Activated effector memory CD4-positive, alpha-beta T cell treated with anti-CD3 and anti-CD28 coated beads, Interleukin-2, amount 50 U/mL, for 16 hours (primary cell): ENCODE measurements at regions not wholly inside any gene's neighbourhood (a gene's known extent, or its start where the extent isn't known, plus 50 kb on each side); places are given as distances from the start of the nearest gene placed in this dataset.
"Not testable (repeated sequence)": the region's sequence is repeated elsewhere in the genome, so short reads cannot be mapped to it uniquely, and the experiment has no call there.

ENCODE experiments used
- DNase-seq: peaks from one replicate; pipeline ENCODE4 v3.0.0-alpha.2; 2020

GRCh38 chr13:58655086-58655485 is 1023.5 kb downstream of the PCDH17 start:
- no peak for DNase-seq

- no peak for DNase-seq
Measured at GRCh38 chr13:58660826-58661225, 1029.3 kb downstream of the PCDH17 start.

DNA sequence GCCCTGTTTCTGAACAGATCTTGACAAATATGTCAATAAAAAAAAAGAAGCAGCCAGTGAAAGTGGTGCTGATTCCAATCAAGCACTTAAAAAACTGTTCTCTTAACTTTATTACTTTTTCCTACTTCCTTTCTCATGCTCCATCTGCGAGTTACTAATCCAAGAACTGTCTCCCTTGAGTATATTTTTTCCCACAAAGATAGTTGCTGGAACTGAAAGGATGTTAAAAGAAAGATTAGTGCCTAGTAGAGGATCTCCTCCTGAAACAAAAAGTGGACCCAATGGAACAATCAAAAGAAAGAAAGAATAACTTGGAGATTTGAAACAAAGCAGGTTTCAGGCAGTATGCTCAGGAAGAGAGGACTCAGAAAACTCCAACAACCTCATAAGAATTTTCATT is 1034.8 kb downstream of the PCDH17 start:
- DNase-seq = no peak

GRCh38 chr13:58667096-58667495 is 1035.6 kb downstream of the PCDH17 start:
- no peak for DNase-seq

DNA sequence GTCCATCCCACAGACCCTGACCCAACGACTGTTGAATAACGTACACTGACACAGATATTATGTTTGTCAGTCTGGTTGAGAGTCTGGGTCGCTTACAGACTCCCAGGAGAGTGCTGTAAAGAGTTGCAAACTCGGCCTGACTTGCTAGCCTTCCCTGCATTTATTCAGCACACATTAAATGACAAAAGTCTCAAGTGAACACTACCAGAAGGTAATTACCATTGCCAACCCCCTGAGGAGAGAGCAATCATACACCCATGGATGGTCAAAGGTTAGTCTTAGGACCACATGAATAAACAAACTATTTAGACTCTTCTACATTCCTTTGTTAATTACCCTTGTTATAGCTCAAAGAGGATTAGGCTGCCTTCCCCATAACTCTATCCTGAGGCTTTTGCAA is 1048.6 kb downstream of the PCDH17 start:
- no peak for DNase-seq

GRCh38 chr13:58682616-58683015 is 1051.1 kb downstream of the PCDH17 start:
- DNase-seq = no peak

DNA sequence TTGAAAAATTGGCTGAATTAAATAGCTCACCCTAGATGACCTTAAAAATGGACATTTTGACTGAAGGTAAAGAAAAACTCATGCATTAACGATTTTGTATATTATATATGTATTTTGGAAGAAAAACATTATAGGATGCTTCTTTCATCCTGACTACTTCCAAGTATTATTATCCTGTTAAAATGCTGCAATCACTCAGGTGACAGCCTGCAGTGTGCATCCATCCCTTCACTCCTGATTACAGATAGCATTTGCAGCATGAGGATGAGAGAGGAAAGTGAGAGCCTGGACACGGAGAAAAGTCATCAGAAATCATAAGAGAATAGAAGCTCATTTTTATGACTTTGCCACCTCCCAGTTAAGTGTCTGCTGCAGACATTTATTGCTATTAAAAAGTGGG is 1055.6 kb downstream of the PCDH17 start:
- DNase-seq = no peak

DNA sequence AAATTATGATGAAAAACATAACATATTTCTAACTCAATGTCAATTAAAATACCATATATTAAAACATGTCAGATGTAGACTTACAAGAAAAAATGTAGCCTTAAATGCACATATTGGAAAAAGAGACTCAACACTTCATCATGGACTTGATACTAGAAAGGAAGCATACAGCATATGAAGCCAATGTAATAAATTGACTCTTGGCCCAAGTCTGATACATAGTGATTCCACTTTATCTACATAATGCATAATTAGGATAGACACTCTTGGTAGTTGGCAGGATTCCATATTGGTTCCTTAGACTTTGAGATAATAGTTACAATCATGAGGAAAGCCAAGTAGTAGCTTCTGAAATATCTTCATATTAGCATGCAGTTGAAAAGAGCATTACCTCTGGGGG is 1067.0 kb downstream of the PCDH17 start:
- DNase-seq = no peak

DNA sequence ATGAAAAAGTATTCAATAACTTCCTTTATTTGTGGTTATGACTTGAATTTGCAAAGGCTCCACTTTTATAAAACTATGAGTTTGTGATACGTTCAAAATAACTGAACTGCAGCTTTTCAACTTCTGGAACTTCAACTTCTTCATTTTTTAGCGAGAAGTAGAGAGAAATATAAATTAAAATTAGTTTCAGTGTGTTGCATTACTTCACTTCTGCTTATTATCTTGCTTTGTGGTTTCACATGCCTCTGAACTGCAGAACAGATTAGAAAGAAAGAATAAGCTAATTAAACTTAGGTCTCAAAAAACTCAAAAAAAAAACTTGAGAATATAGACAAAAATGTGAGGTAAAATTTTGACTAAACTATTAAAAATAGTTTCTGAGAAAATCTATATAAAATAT is 1073.4 kb downstream of the PCDH17 start:
- no peak for DNase-seq

DNA sequence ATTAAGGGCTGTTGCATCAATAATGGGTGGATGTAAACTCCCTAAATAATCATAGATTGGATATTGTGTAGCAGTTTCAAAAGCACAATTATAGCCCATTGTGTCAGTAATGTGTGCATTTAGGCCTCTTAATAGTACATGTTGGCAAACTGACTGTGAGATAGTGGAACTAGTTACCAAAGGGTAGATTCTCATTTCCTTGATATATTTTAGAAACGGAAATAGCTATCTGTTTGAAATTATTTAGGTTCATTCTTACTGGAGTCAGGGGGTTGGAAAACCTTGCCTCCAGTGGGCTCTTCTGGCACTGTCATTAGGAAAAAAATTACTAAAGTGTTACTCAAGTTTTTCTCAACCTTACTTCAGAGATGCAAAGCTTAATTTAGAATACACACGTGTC is 1074.9 kb downstream of the PCDH17 start:
- no peak for DNase-seq

DNA sequence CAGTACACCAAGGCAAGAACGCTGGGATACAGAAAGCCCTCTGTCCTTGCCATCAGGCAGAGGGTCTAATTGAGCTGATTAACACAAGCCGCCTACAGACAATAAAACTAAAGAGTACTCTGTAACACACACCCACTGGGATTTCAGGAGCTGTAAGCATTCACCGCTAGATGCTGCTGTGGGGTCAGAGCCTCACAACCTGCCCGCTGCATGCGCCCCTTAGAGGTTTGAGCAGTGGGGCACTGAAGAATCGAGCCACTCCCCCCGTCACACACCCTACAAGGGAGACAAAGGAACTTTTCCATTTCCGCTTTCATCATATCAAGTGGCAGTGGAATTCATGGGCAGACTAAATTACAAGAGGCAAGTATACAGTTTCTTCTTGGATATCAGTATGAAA is 1080.6 kb downstream of the PCDH17 start:
- no peak for DNase-seq

DNA sequence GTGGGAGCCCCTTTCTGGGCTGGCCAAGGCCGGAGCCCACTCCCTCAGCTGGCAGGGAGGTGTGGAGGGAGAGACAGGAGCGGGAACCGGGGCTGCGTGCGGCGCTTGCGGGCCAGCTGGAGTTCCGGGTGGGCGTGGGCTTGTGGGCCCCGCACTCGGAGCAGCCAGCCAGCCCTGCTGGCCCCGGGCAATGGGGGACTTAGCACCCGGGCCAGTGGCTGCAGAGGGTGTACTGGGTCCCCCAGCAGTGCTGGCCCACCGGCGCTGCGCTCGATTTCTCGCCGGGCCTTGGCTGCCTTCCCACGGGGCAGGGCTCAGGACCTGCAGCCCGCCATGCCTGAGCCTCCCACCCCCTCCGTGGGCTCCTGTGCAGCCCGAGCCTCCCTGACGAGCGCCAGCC is 1082.5 kb downstream of the PCDH17 start:
- DNase-seq = not testable (repeated sequence)

DNA sequence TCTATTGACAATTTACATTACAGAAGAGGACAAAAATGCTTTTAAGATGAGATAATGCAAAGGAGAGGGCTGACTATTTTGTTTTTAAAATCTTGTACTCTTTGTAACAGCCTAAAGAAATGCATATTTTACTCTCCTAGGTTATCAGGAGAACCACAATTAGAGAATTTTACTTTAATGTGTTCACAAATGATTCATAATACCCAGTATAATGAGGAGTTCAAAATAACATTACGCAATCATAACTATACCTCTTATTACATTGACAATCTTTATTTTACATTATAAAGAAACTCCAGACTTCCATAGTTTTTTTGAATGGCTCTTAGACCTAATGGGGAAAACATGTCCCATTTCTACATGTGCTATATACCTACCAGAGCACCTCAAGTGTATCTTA is 1089.7 kb downstream of the PCDH17 start:
- no peak for DNase-seq

- DNase-seq = no peak
Measured at GRCh38 chr13:58728126-58728525, 1096.6 kb downstream of the PCDH17 start.

- no peak for DNase-seq
Measured at GRCh38 chr13:58729361-58729760, 1097.8 kb downstream of the PCDH17 start.

DNA sequence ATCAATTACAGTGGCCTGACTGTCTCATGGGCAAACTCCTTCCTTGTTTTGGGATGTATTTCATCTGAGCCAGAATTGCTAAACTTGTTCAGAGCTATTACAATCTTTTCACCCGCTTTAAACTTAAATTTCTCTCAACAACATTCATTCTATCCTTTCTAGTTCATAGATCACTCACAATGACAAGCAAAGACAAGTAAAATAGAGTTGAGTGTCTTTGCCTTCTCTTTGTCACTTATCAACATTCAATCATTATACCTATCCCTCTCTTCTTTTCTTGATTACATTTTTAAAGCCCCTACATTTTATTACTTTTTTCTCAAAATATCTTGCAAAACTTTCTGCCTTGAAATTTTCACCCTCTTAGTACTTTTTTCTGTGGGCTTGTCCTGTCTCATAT is 1113.1 kb downstream of the PCDH17 start:
- no peak for DNase-seq

GRCh38 chr13:58767566-58767965 is 1136.0 kb downstream of the PCDH17 start:
- no peak for DNase-seq

DNA sequence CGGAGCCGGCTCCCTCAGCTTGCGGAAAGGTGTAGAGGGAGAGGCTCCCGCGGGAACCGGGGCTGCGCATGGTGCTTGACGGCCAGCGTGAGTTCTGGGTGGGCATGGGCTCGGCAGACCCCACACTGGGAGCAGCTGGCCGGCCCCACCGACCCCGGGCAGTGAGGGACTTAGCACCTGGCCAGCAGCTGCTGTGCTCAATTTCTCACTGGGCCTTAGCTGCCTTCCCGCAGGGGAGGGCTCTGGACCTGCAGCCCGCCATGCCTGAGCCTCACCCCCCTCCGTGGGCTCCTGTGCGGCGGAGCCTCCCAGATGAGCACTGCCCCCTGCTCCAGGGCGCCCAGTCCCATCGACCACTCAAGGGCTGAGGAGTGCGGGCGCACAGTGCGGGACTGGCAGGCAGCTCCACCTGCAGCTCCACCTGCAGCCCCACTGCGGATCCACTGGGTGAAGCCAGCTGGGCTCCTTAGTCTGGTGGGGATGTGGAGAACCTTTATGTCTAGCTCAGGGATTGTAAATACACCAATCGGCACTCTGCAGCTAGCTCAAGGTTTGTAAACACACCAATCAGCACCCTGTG is 1141.8 kb downstream of the PCDH17 start:
- no peak for DNase-seq

GRCh38 chr13:58782736-58783135 is 1151.2 kb downstream of the PCDH17 start:
- DNase-seq = no peak

DNA sequence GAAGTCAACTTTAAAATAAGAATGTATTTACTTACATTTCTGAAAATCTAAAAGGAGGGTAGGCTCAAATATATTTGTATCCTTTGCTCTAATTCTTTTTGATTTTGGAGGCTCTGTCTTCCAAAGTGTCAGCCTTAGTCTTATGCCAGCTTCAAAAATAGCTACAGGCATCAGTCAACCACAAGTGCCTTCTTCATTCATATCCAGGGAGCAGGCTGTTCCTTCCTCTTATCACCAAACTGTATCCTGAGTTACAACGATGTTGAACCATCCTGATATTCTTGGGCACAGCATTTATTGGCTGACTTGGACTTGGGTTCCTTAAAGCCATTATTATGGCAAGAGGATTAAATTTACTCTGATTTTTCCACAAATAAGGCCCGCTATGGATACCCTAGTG is 1161.3 kb downstream of the PCDH17 start:
- no peak for DNase-seq

GRCh38 chr13:58795715-58796114 is 1164.2 kb downstream of the PCDH17 start:
- no peak for DNase-seq

DNA sequence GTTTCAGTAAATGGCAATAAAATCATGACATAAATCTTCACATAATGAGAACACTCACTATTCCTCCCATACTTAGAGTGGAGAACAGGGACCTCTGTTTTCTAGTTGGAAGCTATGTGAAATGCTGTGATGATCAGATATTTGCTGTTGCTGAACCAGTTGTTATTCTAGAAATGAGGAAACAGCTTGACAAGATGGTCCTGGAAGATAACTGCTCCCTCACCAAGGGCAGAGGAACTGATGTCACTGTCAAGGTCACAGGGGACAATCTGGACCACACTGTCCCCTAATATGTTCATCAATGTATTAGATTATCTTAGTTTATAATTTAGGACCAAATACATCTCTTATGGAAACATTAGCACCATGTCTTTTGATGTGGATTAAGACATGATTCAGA is 1173.3 kb downstream of the PCDH17 start:
- DNase-seq = no peak

GRCh38 chr13:58806401-58806800 is 1174.9 kb downstream of the PCDH17 start:
- DNase-seq = no peak

GRCh38 chr13:58823701-58824100 is 1192.2 kb downstream of the PCDH17 start:
- DNase-seq = no peak

DNA sequence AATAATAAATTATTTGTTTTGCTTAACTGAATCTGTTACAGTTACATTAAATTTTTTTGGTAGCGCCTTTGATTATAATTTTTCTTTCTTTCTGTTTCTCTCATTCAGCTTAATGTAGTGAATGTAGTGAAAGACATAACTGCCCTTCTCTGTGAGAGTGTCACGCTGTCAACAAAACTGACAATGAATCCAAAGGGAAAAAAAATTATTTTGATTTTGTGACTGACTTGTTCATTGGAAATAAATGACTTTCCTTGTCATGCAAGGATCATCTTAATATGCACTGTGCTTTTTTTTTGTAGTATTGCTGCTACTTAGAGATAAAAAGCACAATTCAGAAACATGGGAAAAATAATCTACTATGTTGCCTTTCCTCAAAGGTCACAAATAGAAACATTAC is 1196.4 kb downstream of the PCDH17 start:
- no peak for DNase-seq

- DNase-seq = no peak
Measured at GRCh38 chr13:58830841-58831240, 1199.3 kb downstream of the PCDH17 start.
